Right lobe of liver (tissue), 4 donors: ENCODE measurements at regions not wholly inside any gene's neighbourhood (a gene's known extent, or its start where the extent isn't known, plus 50 kb on each side); places are given as distances from the start of the nearest gene placed in this dataset.

Experiments
- POLR2A ChIP-seq: fragments of 450-650 bp; IDR thresholded peaks from one replicate; pipeline ENCODE4 v1.6.1; 2017; ENCODE audit warnings: antibody characterized with exemption, mild to moderate bottlenecking
- TF ChIP-seq, protein P1 (sequence below), 4 donors: fragments of 200-600 bp in 3 of 4; fragments of 450-650 bp in 1 of 4; IDR thresholded peaks; one replicate each; pipeline versions ENCODE4 v1.5.1 to v1.8.0; 2016 to 2022; ENCODE audit warnings: antibody characterized with exemption in 4 of 4, mild to moderate bottlenecking in 2 of 4
- donor health status: DM: no; HTN: no; CAD: no.
- donor health status: DM: no; HTN: no; CAD: no.
- donor health status: DM: no; HTN: yes; CAD: no.

DNA sequence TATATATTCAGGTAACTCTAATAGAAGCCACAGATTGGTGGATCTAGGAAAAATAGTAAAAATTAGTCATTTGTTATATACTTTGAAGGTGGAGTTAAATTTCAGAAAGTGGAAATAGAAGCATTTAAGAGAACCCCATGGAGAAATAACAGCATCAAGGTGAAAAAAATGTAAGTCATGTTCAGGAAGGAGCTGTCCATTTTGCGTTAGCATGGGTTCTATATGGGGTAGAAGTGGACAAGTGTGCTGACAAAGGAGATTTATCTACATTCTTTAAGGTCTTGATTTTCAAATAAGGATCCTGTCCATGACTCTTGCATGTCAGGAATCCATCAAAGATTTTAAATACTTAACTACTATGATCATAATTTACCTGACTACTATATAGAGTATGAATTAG lies 50.2 kb upstream of the ROBO1 start:
- TF ChIP-seq, protein P1, sequence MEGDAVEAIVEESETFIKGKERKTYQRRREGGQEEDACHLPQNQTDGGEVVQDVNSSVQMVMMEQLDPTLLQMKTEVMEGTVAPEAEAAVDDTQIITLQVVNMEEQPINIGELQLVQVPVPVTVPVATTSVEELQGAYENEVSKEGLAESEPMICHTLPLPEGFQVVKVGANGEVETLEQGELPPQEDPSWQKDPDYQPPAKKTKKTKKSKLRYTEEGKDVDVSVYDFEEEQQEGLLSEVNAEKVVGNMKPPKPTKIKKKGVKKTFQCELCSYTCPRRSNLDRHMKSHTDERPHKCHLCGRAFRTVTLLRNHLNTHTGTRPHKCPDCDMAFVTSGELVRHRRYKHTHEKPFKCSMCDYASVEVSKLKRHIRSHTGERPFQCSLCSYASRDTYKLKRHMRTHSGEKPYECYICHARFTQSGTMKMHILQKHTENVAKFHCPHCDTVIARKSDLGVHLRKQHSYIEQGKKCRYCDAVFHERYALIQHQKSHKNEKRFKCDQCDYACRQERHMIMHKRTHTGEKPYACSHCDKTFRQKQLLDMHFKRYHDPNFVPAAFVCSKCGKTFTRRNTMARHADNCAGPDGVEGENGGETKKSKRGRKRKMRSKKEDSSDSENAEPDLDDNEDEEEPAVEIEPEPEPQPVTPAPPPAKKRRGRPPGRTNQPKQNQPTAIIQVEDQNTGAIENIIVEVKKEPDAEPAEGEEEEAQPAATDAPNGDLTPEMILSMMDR (IDR thresholded peaks at IDR 0.05), result no peak
- no peak for TF ChIP-seq POLR2A
